Neural crest cell (in vitro differentiated cells): ENCODE measurements at regions not wholly inside any gene's neighbourhood (a gene's known extent, or its start where the extent isn't known, plus 50 kb on each side); places are given as distances from the start of the nearest gene placed in this dataset.

Experiments
- DNase-seq: peaks from one replicate; pipeline ENCODE4 v3.0.0; 2021; ENCODE audit warnings: low read depth, mixed read lengths, low spot score
- H3K27ac Mint-ChIP-seq: one replicate; pipeline ENCODE4 v1.8.0; 2021; ENCODE audit warnings: mild to moderate bottlenecking, mixed read lengths; ENCODE audit not compliant: unreplicated experiment
- H3K27me3 Mint-ChIP-seq: 2 replicates; pipeline ENCODE4 v1.8.0; 2021; ENCODE audit warnings: low read depth, mild to moderate bottlenecking, mixed read lengths
- H3K36me3 Mint-ChIP-seq: 2 replicates; pipeline ENCODE4 v1.8.0; 2021; ENCODE audit warnings: low read depth, mild to moderate bottlenecking, mixed read lengths
- H3K4me1 Mint-ChIP-seq: 2 replicates; pipeline ENCODE4 v1.8.0; 2021; ENCODE audit warnings: mixed read lengths
- H3K4me3 Mint-ChIP-seq: one replicate; pipeline ENCODE4 v1.8.0; 2021; ENCODE audit warnings: mild to moderate bottlenecking, mixed read lengths
- H3K9me3 Mint-ChIP-seq: 2 replicates; pipeline ENCODE4 v1.8.0; 2021; ENCODE audit warnings: mixed read lengths
- CTCF ChIP-seq: fragments of 200-600 bp; sonication (generic); conservative IDR thresholded peaks from 2 replicates; pipeline ENCODE4 v1.5.0; 2021; ENCODE audit warnings: antibody characterized with exemption, mild to moderate bottlenecking

- no peaks in the 10 kb centered on the region for H3K36me3 Mint-ChIP-seq
- no peak overlapping the region for H3K4me3 Mint-ChIP-seq
- H3K27ac Mint-ChIP-seq, result no peak overlapping the region
- DNase-seq, result no peak
- TF ChIP-seq CTCF, result no peak
- H3K4me1 Mint-ChIP-seq, result no peaks in the 10 kb centered on the region
- H3K27me3 Mint-ChIP-seq, result peaks cover 3% of the 10 kb centered on the region
- no peaks in the 10 kb centered on the region for H3K9me3 Mint-ChIP-seq
Observed at GRCh38 chr5:152063004-152063403, 138.4 kb upstream of the GLRA1 start.

- Mint-ChIP-seq H3K36me3 (no peaks in the 10 kb centered on the region), H3K9me3 (no peaks in the 10 kb centered on the region), H3K27me3 (peaks cover 3% of the 10 kb centered on the region), H3K4me3 (no peak overlapping the region), H3K27ac (no peak overlapping the region), H3K4me1 (no peaks in the 10 kb centered on the region)
- DNase-seq, result no peak
- no peak for TF ChIP-seq CTCF
Observed at GRCh38 chr5:152061095-152061494, 136.4 kb upstream of the GLRA1 start.

GRCh38 chr5:152058267-152058666 lies 133.6 kb upstream of the GLRA1 start:
- H3K27me3 Mint-ChIP-seq, result no peaks in the 10 kb centered on the region
- TF ChIP-seq CTCF, result no peak

GRCh38 chr5:152056931-152057330 lies 132.3 kb upstream of the GLRA1 start:
- Mint-ChIP-seq H3K9me3 (no peaks in the 10 kb centered on the region), H3K27me3 (no peaks in the 10 kb centered on the region), H3K36me3 (no peaks in the 10 kb centered on the region), H3K4me1 (peaks cover 11% of the 10 kb centered on the region), H3K4me3 (no peak overlapping the region), H3K27ac (no peak overlapping the region)
- DNase-seq, result no peak
- no peak for TF ChIP-seq CTCF

More at GRCh38 chr5:152058267-152058666, 133.6 kb upstream of the GLRA1 start:
- no peak overlapping the region for H3K4me3 Mint-ChIP-seq
- H3K9me3 Mint-ChIP-seq, result no peaks in the 10 kb centered on the region
- no peak overlapping the region for H3K27ac Mint-ChIP-seq
- no peaks in the 10 kb centered on the region for H3K36me3 Mint-ChIP-seq
- DNase-seq, result no peak
- peaks cover 4% of the 10 kb centered on the region for H3K4me1 Mint-ChIP-seq

- no peak for DNase-seq
- Mint-ChIP-seq H3K36me3 (peaks cover 2% of the 10 kb centered on the region), H3K4me3 (no peak overlapping the region), H3K9me3 (peaks cover 16% of the 10 kb centered on the region), H3K27me3 (no peaks in the 10 kb centered on the region), H3K27ac (peak overlapping the region; percentile 75), H3K4me1 (peaks cover 14% of the 10 kb centered on the region)
- TF ChIP-seq CTCF, result no peak
Observed at GRCh38 chr5:152052470-152052869, 127.8 kb upstream of the GLRA1 start.
